Chondrocyte (in vitro differentiated cells): ENCODE measurements at regions not wholly inside any gene's neighbourhood (a gene's known extent, or its start where the extent isn't known, plus 50 kb on each side); places are given as distances from the start of the nearest gene placed in this dataset.

Source experiments
- DNase-seq: peaks from one replicate; pipeline ENCODE4 v3.0.0; 2021; ENCODE audit warnings: mixed read lengths, low spot score
- H3K27ac Mint-ChIP-seq: one replicate; pipeline ENCODE4 v1.8.0; 2021; ENCODE audit warnings: mild to moderate bottlenecking, moderate library complexity, mixed read lengths; ENCODE audit not compliant: unreplicated experiment
- H3K27me3 Mint-ChIP-seq: 2 replicates; pipeline ENCODE4 v1.8.0; 2021; ENCODE audit warnings: low read depth, mixed read lengths
- H3K36me3 Mint-ChIP-seq: 2 replicates; pipeline ENCODE4 v1.8.0; 2021; ENCODE audit warnings: low read depth, mixed read lengths
- H3K4me1 Mint-ChIP-seq: 2 replicates; pipeline ENCODE4 v1.8.0; 2021; ENCODE audit warnings: low read depth, mild to moderate bottlenecking, mixed read lengths
- H3K4me3 Mint-ChIP-seq: one replicate; pipeline ENCODE4 v1.8.0; 2021; ENCODE audit warnings: mild to moderate bottlenecking, moderate library complexity, mixed read lengths; ENCODE audit not compliant: unreplicated experiment
- H3K9me3 Mint-ChIP-seq: 2 replicates; pipeline ENCODE4 v1.8.0; 2021; ENCODE audit warnings: low read depth, mixed read lengths
- CTCF ChIP-seq: fragments of 200-600 bp; sonication (generic); IDR thresholded peaks from 2 replicates; pipeline ENCODE4 v1.5.0; 2021; ENCODE audit warnings: antibody characterized with exemption, mild to moderate bottlenecking, moderate library complexity

DNA sequence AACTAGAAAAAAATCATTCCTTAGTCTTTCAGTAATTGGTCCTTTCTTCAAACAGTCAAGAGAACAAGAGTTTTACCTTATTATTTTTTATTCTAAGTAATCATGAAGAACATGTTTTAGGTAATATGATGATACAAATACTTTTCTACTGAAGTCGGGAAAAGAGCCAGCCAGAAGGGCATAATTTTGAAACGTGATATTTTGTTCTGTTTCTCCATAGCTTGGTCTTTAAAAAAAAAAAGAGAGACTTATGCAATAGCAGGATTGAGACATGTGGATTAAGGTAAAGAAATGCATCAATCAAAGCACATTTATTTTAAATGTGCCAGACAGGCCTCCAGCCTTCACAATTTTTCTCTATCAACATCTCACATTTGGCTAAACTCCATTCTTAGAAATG, 1016.8 kb downstream of the CNTNAP5 start:
- no peaks in the 10 kb centered on the region for H3K36me3 Mint-ChIP-seq

DNA sequence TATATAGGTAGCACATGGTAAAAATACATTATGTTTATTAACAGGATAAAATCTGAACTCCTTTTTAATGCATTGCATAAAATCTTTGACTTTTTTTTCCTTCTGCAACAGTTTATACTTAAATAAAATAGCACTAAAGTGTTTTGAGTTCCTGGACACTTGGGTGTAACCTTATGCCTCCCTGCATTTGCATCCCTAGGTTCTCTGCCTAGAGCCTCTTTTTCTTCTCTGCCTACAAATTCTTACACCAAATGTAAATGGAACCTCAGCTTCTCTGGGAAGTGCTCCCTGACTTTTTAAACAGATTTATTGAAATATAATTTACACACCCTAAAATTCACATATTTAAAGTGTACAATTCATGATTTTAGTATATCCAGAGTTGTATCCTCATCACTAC, 1017.6 kb downstream of the CNTNAP5 start:
- H3K4me1 Mint-ChIP-seq = no peaks in the 10 kb centered on the region
- H3K27ac Mint-ChIP-seq = no peak overlapping the region
- H3K4me3 Mint-ChIP-seq = no peak overlapping the region
- peaks cover 7% of the 10 kb centered on the region for H3K9me3 Mint-ChIP-seq
- no peak for TF ChIP-seq CTCF
- no peaks in the 10 kb centered on the region for H3K36me3 Mint-ChIP-seq
- DNase-seq = no peak
- H3K27me3 Mint-ChIP-seq = no peaks in the 10 kb centered on the region

More for the DNA sequence above, 1016.8 kb downstream of the CNTNAP5 start:
- DNase-seq = no peak
- no peak for TF ChIP-seq CTCF
- H3K4me3 Mint-ChIP-seq = no peak overlapping the region
- no peaks in the 10 kb centered on the region for H3K27me3 Mint-ChIP-seq
- peaks cover 8% of the 10 kb centered on the region for H3K9me3 Mint-ChIP-seq
- no peaks in the 10 kb centered on the region for H3K4me1 Mint-ChIP-seq
- H3K27ac Mint-ChIP-seq = no peak overlapping the region

GRCh38 chr2:125070726-125071505, 1045.8 kb downstream of the CNTNAP5 start:
- Mint-ChIP-seq H3K4me3 (no peak overlapping the region), H3K9me3 (peaks cover 13% of the 10 kb centered on the region), H3K27ac (no peak overlapping the region), H3K27me3 (no peaks in the 10 kb centered on the region), H3K4me1 (no peaks in the 10 kb centered on the region), H3K36me3 (no peaks in the 10 kb centered on the region)
- TF ChIP-seq CTCF = no peak
- no peak for DNase-seq

GRCh38 chr2:125073440-125073839, 1048.4 kb downstream of the CNTNAP5 start:
- Mint-ChIP-seq H3K4me1 (no peaks in the 10 kb centered on the region), H3K9me3 (peaks cover 24% of the 10 kb centered on the region), H3K27me3 (no peaks in the 10 kb centered on the region), H3K4me3 (no peak overlapping the region), H3K27ac (no peak overlapping the region), H3K36me3 (no peaks in the 10 kb centered on the region)
- TF ChIP-seq CTCF = no peak
- no peak for DNase-seq

- TF ChIP-seq CTCF = no peak
- Mint-ChIP-seq H3K36me3 (no peaks in the 10 kb centered on the region), H3K27me3 (no peaks in the 10 kb centered on the region), H3K4me1 (no peaks in the 10 kb centered on the region), H3K27ac (no peak overlapping the region), H3K4me3 (no peak overlapping the region), H3K9me3 (peaks cover 10% of the 10 kb centered on the region)
- no peak for DNase-seq
Measured at GRCh38 chr2:125085904-125086303, 1060.8 kb downstream of the CNTNAP5 start.
